ENCODE measurements at regions not wholly inside any gene's neighbourhood (a gene's known extent, or its start where the extent isn't known, plus 50 kb on each side); places are given as distances from the start of the nearest gene placed in this dataset.

DNA sequence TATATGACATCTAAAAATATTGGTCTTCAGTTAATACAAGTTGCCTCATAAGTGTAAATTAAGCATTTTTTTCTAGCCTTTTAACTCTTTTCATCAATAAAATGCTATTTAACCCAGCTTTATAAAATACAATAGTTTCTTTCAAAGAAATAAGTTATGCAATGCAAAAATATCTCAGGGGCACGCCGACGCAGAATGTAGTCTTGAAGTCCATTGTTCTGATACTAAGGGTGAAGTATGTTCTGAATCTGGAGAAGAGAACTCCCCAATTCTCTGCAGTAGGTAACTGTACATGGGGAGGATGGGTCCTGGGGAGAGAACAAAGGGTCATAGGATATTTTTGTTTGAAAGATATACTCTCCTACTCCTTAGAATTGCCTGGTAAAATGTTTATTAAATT lies 256.6 kb upstream of the NDST4 start:
- H3K4me3 Mint-ChIP-seq = no peak overlapping the region
- DNase-seq (no peak), ATAC-seq (no peak)
- peaks cover 0 to 2% (median 0%) of the 10 kb centered on the region in 9 donors for H3K9me3 Mint-ChIP-seq
- H3K27me3 Mint-ChIP-seq = no peaks in the 10 kb centered on the region
- H3K27ac Mint-ChIP-seq = no peak overlapping the region
- no peaks in the 10 kb centered on the region for H3K36me3 Mint-ChIP-seq
- no peaks in the 10 kb centered on the region for H3K4me1 Mint-ChIP-seq
- POLR2A ChIA-PET = no interaction called here

GRCh38 chr4:115366390-115366789 lies 253.0 kb upstream of the NDST4 start:
- H3K4me1 Mint-ChIP-seq = no peaks in the 10 kb centered on the region
- DNase-seq (no peak), ATAC-seq (no peak)
- peaks cover 0 to 2% (median 0%) of the 10 kb centered on the region in 9 donors for H3K9me3 Mint-ChIP-seq
- H3K27me3 Mint-ChIP-seq = no peaks in the 10 kb centered on the region
- no peak overlapping the region for H3K4me3 Mint-ChIP-seq
- H3K27ac Mint-ChIP-seq = no peak overlapping the region
- H3K36me3 Mint-ChIP-seq = no peaks in the 10 kb centered on the region
- POLR2A ChIA-PET = no interaction called here

DNA sequence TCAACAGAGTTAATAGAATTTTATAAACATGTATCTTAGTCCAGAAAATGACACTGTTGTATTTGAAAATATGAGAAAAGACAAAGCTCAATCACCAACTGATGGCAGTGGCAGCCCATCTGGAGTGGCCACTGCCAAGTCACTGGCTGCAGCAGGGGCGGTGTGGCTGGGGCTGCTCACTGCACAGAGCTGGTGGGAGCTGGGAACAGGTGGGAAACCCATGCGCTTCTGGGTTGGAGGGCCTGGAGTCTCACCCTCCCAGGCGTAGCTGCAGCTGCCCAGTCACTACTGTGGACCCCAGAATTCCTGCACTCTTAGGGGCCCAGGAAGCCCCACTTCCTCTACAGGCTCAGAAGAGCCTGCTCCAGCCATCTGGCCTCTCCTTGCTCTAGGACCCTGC lies 251.8 kb upstream of the NDST4 start:
- H3K36me3 Mint-ChIP-seq = no peaks in the 10 kb centered on the region
- no peak overlapping the region for H3K4me3 Mint-ChIP-seq
- H3K9me3 Mint-ChIP-seq = peaks cover 0 to 3% (median 0%) of the 10 kb centered on the region in 9 donors
- DNase-seq (no peak), ATAC-seq (no peak)
- H3K27ac Mint-ChIP-seq = no peak overlapping the region
- no peaks in the 10 kb centered on the region for H3K27me3 Mint-ChIP-seq
- POLR2A ChIA-PET = no interaction called here
- no peaks in the 10 kb centered on the region for H3K4me1 Mint-ChIP-seq

DNA sequence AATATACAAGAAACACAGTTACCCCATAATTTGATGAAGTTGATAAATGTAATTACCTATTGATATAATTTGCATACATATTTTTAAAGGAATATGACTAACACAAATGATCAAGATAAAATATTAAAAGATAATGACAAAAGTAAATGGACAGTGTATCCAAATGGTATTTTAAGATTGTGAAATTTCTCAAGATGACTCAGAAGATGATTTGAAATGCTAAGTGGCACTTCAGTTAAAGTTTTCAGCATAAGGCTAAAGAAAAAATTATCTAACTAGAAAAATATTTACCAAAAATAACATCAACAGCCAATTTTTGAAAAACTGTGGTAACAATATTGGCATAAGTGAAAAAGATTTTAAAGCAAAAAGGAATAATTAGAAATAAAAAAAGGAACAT lies 248.4 kb upstream of the NDST4 start:
- no peaks in the 10 kb centered on the region for H3K36me3 Mint-ChIP-seq
- POLR2A ChIA-PET = no interaction called here
- no peaks in the 10 kb centered on the region for H3K4me1 Mint-ChIP-seq

DNA sequence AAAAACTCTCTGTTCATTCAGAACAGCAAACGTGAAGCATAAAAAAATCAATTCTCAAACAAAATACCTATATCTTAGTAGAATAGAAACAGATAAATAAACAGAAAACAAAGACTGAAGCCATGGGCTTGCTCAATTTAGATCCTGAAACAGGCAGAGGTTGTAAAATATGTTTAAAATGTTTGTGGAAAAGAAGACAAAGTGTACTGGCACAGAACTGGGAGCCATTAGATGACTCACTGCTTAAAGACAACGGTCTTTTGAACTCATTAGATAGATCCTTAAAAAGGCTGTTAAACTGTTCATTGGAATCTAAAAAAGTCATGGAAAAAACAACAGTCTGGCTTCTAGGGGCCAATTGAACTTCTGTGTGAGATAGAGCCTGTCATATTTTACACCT lies 247.0 kb upstream of the NDST4 start:
- no peak overlapping the region for H3K4me3 Mint-ChIP-seq
- H3K36me3 Mint-ChIP-seq = no peaks in the 10 kb centered on the region
- POLR2A ChIA-PET = no interaction called here
- DNase-seq = no peak
- peaks cover 0 to 2% (median 0%) of the 10 kb centered on the region in 5 donors for H3K27me3 Mint-ChIP-seq
- H3K27ac Mint-ChIP-seq = no peak overlapping the region
- ATAC-seq = no peak
- H3K4me1 Mint-ChIP-seq = no peaks in the 10 kb centered on the region
- peaks cover 0 to 15% (median 2%) of the 10 kb centered on the region in 9 donors for H3K9me3 Mint-ChIP-seq

More for the DNA sequence above, 248.4 kb upstream of the NDST4 start:
- Mint-ChIP-seq H3K27ac (no peak overlapping the region), H3K27me3 (peaks cover 0 to 2% (median 0%) of the 10 kb centered on the region in 5 donors), H3K4me3 (no peak overlapping the region), H3K9me3 (peaks cover 0 to 15% (median 0%) of the 10 kb centered on the region in 9 donors)
- no peak for ATAC-seq
- DNase-seq = no peak

DNA sequence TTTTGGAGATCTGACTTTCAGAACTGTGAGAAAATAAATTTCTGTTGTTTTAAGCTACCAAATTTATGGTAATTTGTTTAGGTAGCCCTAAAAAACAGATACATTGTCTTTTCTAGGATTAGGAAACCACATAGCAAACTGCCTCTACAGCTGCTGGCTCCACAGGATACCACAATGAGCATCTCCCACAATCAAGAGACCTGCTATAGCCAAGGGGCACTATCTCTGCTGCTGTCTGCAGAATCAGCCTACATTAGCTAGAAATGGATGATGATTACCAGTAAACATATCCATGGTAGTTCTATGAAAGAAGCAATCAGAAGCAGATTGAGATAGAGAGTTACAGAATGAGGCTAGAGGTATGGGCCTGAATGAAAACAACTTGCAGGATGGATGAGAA lies 244.4 kb upstream of the NDST4 start:
- DNase-seq (no peak), ATAC-seq (no peak)
- H3K9me3 Mint-ChIP-seq = peaks cover 7 to 27% (median 14%) of the 10 kb centered on the region in 9 donors
- no peaks in the 10 kb centered on the region for H3K4me1 Mint-ChIP-seq
- H3K27ac Mint-ChIP-seq = no peak overlapping the region
- POLR2A ChIA-PET = no interaction called here
- peaks cover 0 to 14% (median 0%) of the 10 kb centered on the region in 3 donors for H3K36me3 Mint-ChIP-seq
- H3K27me3 Mint-ChIP-seq = peaks cover 0 to 2% (median 0%) of the 10 kb centered on the region in 5 donors
- H3K4me3 Mint-ChIP-seq = no peak overlapping the region

DNA sequence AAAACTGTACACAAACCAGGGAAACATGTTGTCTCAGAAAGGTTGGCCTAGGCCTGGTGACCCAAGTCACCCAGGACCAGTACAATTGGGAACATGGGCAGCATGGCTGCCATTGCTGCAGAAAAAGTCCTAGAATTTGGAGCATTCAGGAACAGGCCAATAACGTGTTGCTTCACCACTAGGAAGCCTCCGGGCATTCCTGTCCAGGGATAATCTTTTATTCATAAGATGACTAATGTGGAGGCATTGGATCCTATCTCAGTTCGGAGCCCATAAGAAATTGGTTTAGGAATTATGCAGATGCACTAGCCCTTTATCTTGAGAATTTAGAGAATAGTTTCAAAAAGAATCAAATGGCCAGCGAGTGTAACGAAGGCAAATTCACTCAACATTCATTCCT lies 242.8 kb upstream of the NDST4 start:
- Mint-ChIP-seq H3K36me3 (peaks cover 0 to 14% (median 0%) of the 10 kb centered on the region in 3 donors), H3K27me3 (peaks cover 0 to 2% (median 0%) of the 10 kb centered on the region in 5 donors), H3K9me3 (peaks cover 8 to 43% (median 20%) of the 10 kb centered on the region in 9 donors), H3K27ac (no peak overlapping the region), H3K4me1 (no peaks in the 10 kb centered on the region), H3K4me3 (no peak overlapping the region)
- ATAC-seq (no peak), DNase-seq (no peak)
- POLR2A ChIA-PET = no interaction called here

GRCh38 chr4:115355329-115355728 lies 241.9 kb upstream of the NDST4 start:
- H3K27ac Mint-ChIP-seq = no peak overlapping the region
- ATAC-seq (no peak), DNase-seq (no peak)
- peaks cover 8 to 48% (median 22%) of the 10 kb centered on the region in 9 donors for H3K9me3 Mint-ChIP-seq
- no peak overlapping the region for H3K4me3 Mint-ChIP-seq
- H3K36me3 Mint-ChIP-seq = peaks cover 0 to 14% (median 0%) of the 10 kb centered on the region in 3 donors
- peaks cover 0 to 2% (median 0%) of the 10 kb centered on the region in 5 donors for H3K27me3 Mint-ChIP-seq
- POLR2A ChIA-PET = no interaction called here
- H3K4me1 Mint-ChIP-seq = no peaks in the 10 kb centered on the region

- Mint-ChIP-seq H3K9me3 (peaks cover 8 to 44% (median 22%) of the 10 kb centered on the region in 9 donors), H3K4me1 (no peaks in the 10 kb centered on the region), H3K27ac (no peak overlapping the region), H3K36me3 (peaks cover 0 to 14% (median 0%) of the 10 kb centered on the region in 3 donors), H3K4me3 (no peak overlapping the region), H3K27me3 (peaks cover 0 to 2% (median 0%) of the 10 kb centered on the region in 5 donors)
- POLR2A ChIA-PET = no interaction called here
- DNase-seq (no peak), ATAC-seq (no peak)
Measured at GRCh38 chr4:115353370-115353769, 239.9 kb upstream of the NDST4 start.

DNA sequence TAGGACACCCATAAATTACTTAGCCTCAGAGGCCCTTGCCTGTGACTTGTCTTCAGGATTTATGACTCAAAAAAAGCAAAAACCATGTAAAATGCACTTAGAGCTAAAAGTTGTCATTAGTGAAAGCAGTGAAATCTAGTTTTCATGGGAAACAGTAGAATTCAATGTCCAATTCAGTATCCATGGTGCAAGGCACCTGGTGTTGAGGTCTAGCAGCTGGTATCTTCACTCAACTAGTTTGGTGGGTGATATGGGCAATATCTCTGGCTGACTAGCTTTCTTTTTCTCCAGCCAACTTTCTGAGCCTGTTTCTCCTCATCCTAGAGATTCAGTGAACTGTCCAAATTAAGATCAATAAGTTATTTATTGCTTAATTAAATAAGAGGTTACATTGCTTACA lies 229.8 kb upstream of the NDST4 start:
- DNase-seq (no peak), ATAC-seq (no peak)
- POLR2A ChIA-PET = no interaction called here
- H3K27ac Mint-ChIP-seq = no peak overlapping the region
- no peaks in the 10 kb centered on the region for H3K4me1 Mint-ChIP-seq
- no peak overlapping the region for H3K4me3 Mint-ChIP-seq
- H3K27me3 Mint-ChIP-seq = no peaks in the 10 kb centered on the region
- H3K9me3 Mint-ChIP-seq = peaks cover 0 to 9% (median 1%) of the 10 kb centered on the region in 9 donors
- no peaks in the 10 kb centered on the region for H3K36me3 Mint-ChIP-seq

DNA sequence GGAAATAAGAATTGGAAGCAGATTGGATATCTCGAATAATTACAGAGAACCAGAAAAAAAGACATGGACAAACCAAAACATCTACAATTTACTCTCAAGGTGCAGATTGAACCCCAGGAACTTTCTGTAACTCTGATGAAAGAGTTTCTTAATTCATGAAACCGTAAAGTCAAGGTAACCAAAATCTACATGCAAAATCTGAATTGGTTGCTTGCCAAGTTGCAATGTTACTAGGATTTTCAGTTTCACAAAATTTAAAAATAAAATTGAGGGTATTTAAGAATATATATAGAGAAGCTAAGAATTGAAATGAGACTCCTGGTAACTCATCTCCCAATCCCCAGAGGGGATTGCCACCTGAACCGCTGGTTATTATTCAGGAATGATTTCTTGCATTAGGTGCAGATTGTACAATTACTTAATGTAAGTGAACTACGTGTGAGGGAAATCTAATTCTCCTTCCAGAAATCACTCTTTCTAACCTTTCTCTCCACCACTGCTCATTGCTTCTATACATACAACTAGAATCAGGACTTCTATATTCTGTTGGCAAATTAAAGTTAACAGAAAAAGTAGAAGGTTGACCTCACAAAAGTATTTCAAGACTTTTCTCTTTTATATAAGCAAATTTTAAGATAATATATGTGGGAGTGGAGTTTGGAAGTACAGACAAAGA lies 221.5 kb upstream of the NDST4 start:
- H3K4me1 Mint-ChIP-seq = no peaks in the 10 kb centered on the region
- ATAC-seq (no peak), DNase-seq (no peak)
- POLR2A ChIA-PET = no interaction called here
- H3K27me3 Mint-ChIP-seq = no peaks in the 10 kb centered on the region
- H3K27ac Mint-ChIP-seq = no peak overlapping the region
- peaks cover 0 to 4% (median 0%) of the 10 kb centered on the region in 9 donors for H3K9me3 Mint-ChIP-seq
- no peaks in the 10 kb centered on the region for H3K36me3 Mint-ChIP-seq
- no peak overlapping the region for H3K4me3 Mint-ChIP-seq

GRCh38 chr4:115332078-115332477 lies 218.7 kb upstream of the NDST4 start:
- H3K9me3 Mint-ChIP-seq = peaks cover 0 to 1% (median 0%) of the 10 kb centered on the region in 9 donors
- ATAC-seq (no peak), DNase-seq (no peak)
- no peaks in the 10 kb centered on the region for H3K4me1 Mint-ChIP-seq
- H3K27me3 Mint-ChIP-seq = no peaks in the 10 kb centered on the region
- no peak overlapping the region for H3K4me3 Mint-ChIP-seq
- no peaks in the 10 kb centered on the region for H3K36me3 Mint-ChIP-seq
- POLR2A ChIA-PET = no interaction called here
- H3K27ac Mint-ChIP-seq = no peak overlapping the region

DNA sequence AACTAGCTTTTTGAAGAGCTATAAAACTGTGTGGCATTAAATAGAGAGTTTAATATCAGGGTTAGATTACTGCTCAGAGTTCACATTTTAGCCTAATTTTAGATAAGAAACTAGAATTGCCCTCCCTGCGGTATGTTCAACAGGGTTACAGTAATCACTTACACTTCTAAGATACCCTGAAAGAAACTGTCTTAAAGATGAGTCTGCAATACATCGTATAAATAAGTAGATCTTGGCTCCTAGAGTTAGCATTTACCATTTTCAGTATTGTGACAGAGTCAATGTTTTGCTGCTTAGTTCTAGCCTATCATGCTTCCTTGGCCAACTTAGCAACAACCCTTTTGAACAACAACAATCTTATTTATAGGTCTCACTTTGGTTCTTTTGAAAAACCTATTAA lies 217.8 kb upstream of the NDST4 start:
- Mint-ChIP-seq H3K27me3 (no peaks in the 10 kb centered on the region), H3K4me3 (no peak overlapping the region), H3K4me1 (no peaks in the 10 kb centered on the region), H3K36me3 (no peaks in the 10 kb centered on the region), H3K9me3 (peaks cover 0 to 1% (median 0%) of the 10 kb centered on the region in 9 donors), H3K27ac (no peak overlapping the region)
- no peak for ATAC-seq
- POLR2A ChIA-PET = no interaction called here
- no peak for DNase-seq

DNA sequence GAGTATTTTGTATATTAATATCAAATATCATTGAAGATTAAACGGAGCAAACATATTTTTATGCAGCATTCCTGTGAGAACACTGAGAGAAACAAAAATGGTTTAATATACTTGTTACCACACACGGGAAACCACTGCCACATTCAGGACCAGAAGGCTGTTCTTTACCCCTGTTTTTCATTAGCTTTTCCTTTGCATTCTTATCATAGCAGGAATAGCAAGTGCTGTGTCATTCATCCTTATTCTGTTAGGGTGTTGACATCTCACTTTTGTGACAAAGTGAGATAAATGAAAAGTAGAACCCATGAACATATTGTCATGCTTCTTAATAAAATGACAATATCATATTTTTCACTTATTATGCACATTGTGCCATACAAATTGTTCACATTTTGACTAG lies 212.4 kb upstream of the NDST4 start:
- DNase-seq (no peak), ATAC-seq (no peak)
- Mint-ChIP-seq H3K27ac (no peak overlapping the region), H3K4me3 (no peak overlapping the region), H3K27me3 (no peaks in the 10 kb centered on the region), H3K9me3 (peaks cover 0 to 11% (median 4%) of the 10 kb centered on the region in 9 donors), H3K4me1 (no peaks in the 10 kb centered on the region), H3K36me3 (no peaks in the 10 kb centered on the region)
- POLR2A ChIA-PET = no interaction called here

Measured in naive thymus-derived CD8-positive, alpha-beta T cell (primary cell).